Pancreas (tissue), 10 donors: ENCODE measurements at regions not wholly inside any gene's neighbourhood (a gene's known extent, or its start where the extent isn't known, plus 50 kb on each side); places are given as distances from the start of the nearest gene placed in this dataset.

Source experiments
- ATAC-seq, 4 donors: fragments of 200-7000 bp; cut with Tn5 transposase; one replicate each; pipeline versions ENCODE4 v1.8.0 to v1.9.1; 2020; ENCODE audit warnings: mild to moderate bottlenecking in 4 of 4, moderate library complexity in 4 of 4
- DNase-seq, 6 donors: peaks; one replicate each; pipeline ENCODE4 v3.0.0-alpha.2; 2020
- FAIRE-seq: peaks from 2 replicates; lab custom pipeline; 2012; peaks lifted over from hg19 to GRCh38; lab: Jason Lieb, UNC
- H3K27ac ChIP-seq, 4 donors: fragments of 200-600 bp; sonication (generic); 1 replicate in 3 of 4; 2 replicates in 1 of 4; pipeline versions ENCODE4 v1.5.0 to v1.8.0; 2020
- H3K27me3 ChIP-seq, 4 donors: fragments of 200-600 bp; one replicate each; pipeline ENCODE4 v1.8.0; 2021
- H3K36me3 ChIP-seq, 3 donors: fragments of 200-600 bp; sonication (generic) in 1 of 3; one replicate each; pipeline versions ENCODE4 v1.5.0 to v1.8.0; 2020 to 2021
- H3K4me1 ChIP-seq, 3 donors: fragments of 200-600 bp; one replicate each; pipeline ENCODE4 v1.8.0; 2021
- H3K4me3 ChIP-seq, 4 donors: fragments of 200-600 bp; sonication (generic) in 2 of 4; one replicate each; pipeline versions ENCODE4 v1.5.0 to v1.8.0; 2020 to 2021
- H3K9me3 ChIP-seq, 4 donors: fragments of 200-600 bp; one replicate each; pipeline ENCODE4 v1.8.0; 2021
- CTCF ChIP-seq, 4 donors: fragments of 200-600 bp; sonication (generic) in 3 of 4; IDR thresholded peaks; one replicate each; pipeline versions ENCODE4 v1.5.0 to v1.8.0; 2021; ENCODE audit warnings: antibody characterized with exemption in 4 of 4
- WGBS, 2 donors: extraction: QIAGEN DNeasy Blood & Tissue Kit; methylation state at CpG; one replicate each; pipeline ENCODE4 v1.1.7; 2013; 5-methylcytosine and 5-hydroxymethylcytosine counted together
- intact Hi-C, 3 donors: fragments of 100-400 bp; cut with DNase I; formaldehyde crosslinking; loops; one replicate each; pipeline versions ENCODE4 v1.11.1 to v1.14.2; 2022
- donor health status: healthy with polysubstance abuse.
- donor health status: DM: no; HTN: no; CAD: no; lungs with moderate emphysema.
- donor health status: DM: no; HTN: no; CAD: no.
- donor health status: control.
- donor health status: control.
- donor health status: Bipolar disorder and iron deficiency.
- donor health status: DM: yes; HTN: yes; CAD: no.
- donor health status: DM: no; HTN: no; CAD: no.
- donor health status: DM: no; HTN: no; CAD: no.
- donor health status: DM: yes; HTN: yes; CAD: no.

GRCh38 chr2:70019096-70019495 is 57.7 kb upstream of the ASPRV1 start:
- 86 to 87% methylated on average over 2 of the region's 2 CpGs for WGBS, 2 donors
- intact Hi-C loops = no loop called here
- TF ChIP-seq CTCF (IDR thresholded peaks at IDR 0.05) = no peak
- no peak overlapping the region for H3K27ac ChIP-seq
- no peaks in the 10 kb centered on the region for H3K27me3 ChIP-seq
- H3K4me1 ChIP-seq = no peaks in the 10 kb centered on the region
- DNase-seq (no peak), ATAC-seq (peak in 2 of 4 donors; percentile 30 to 34), FAIRE-seq (no peak)
- H3K4me3 ChIP-seq = no peak overlapping the region
- no peaks in the 10 kb centered on the region for H3K36me3 ChIP-seq
- H3K9me3 ChIP-seq = peaks cover 0 to 4% (median 0%) of the 10 kb centered on the region in 4 donors

- ATAC-seq = no peak
- intact Hi-C loops = no loop called here
- H3K27ac ChIP-seq = no peak overlapping the region
- H3K36me3 ChIP-seq = no peaks in the 10 kb centered on the region
- DNase-seq = no peak
- no peak for TF ChIP-seq CTCF (IDR thresholded peaks at IDR 0.05)
- 99% methylated on average over 8 of the region's 8 CpGs for WGBS, 2 donors
- H3K9me3 ChIP-seq = peaks cover 0 to 4% (median 0%) of the 10 kb centered on the region in 4 donors
- H3K4me3 ChIP-seq = no peak overlapping the region
- FAIRE-seq = no peak
- H3K4me1 ChIP-seq = no peaks in the 10 kb centered on the region
- H3K27me3 ChIP-seq = no peaks in the 10 kb centered on the region
Measured at GRCh38 chr2:70017962-70018361, 56.5 kb upstream of the ASPRV1 start.

GRCh38 chr2:70014959-70015358 is 53.5 kb upstream of the ASPRV1 start:
- Histone ChIP-seq H3K27ac (no peak overlapping the region), H3K4me1 (no peaks in the 10 kb centered on the region), H3K27me3 (no peaks in the 10 kb centered on the region), H3K36me3 (no peaks in the 10 kb centered on the region), H3K9me3 (peaks cover 0 to 4% (median 0%) of the 10 kb centered on the region in 4 donors), H3K4me3 (no peak overlapping the region)
- DNase-seq = no peak
- ATAC-seq = no peak
- intact Hi-C loops = no loop called here
- FAIRE-seq = no peak
- TF ChIP-seq CTCF (IDR thresholded peaks at IDR 0.05) = no peak

GRCh38 chr2:70012887-70013286 is 51.5 kb upstream of the ASPRV1 start:
- intact Hi-C loops = no loop called here
- ATAC-seq (no peak), FAIRE-seq (no peak), DNase-seq (no peak)
- H3K4me1 ChIP-seq = no peaks in the 10 kb centered on the region
- H3K4me3 ChIP-seq = no peak overlapping the region
- no peak overlapping the region for H3K27ac ChIP-seq
- 91 to 94% methylated on average over 1 of the region's 1 CpG for WGBS, 2 donors
- no peaks in the 10 kb centered on the region for H3K36me3 ChIP-seq
- H3K27me3 ChIP-seq = no peaks in the 10 kb centered on the region
- TF ChIP-seq CTCF (IDR thresholded peaks at IDR 0.05) = no peak
- H3K9me3 ChIP-seq = peaks cover 0 to 4% (median 0%) of the 10 kb centered on the region in 4 donors

GRCh38 chr2:70011786-70012185 is 50.4 kb upstream of the ASPRV1 start:
- H3K9me3 ChIP-seq = no peaks in the 10 kb centered on the region
- H3K27me3 ChIP-seq = no peaks in the 10 kb centered on the region
- no peak overlapping the region for H3K4me3 ChIP-seq
- H3K36me3 ChIP-seq = no peaks in the 10 kb centered on the region
- H3K27ac ChIP-seq = no peak overlapping the region
- no peak for TF ChIP-seq CTCF (IDR thresholded peaks at IDR 0.05)
- no peaks in the 10 kb centered on the region for H3K4me1 ChIP-seq
- intact Hi-C loops = no loop called here
- WGBS, 2 donors = 90 to 94% methylated on average over 7 of the region's 7 CpGs
- DNase-seq = no peak
- ATAC-seq = no peak
- FAIRE-seq = no peak
